Suprapubic skin (tissue), 4 donors: ENCODE measurements at regions not wholly inside any gene's neighbourhood (a gene's known extent, or its start where the extent isn't known, plus 50 kb on each side); places are given as distances from the start of the nearest gene placed in this dataset.

Experiments
- CTCF ChIP-seq, 2 donors: fragments of 200-600 bp in 1 of 2; fragments of 450-650 bp in 1 of 2; sonication (generic) in 1 of 2; IDR thresholded peaks; one replicate each; pipeline ENCODE4 v1.5.1; 2016 to 2019; ENCODE audit warnings: antibody characterized with exemption in 2 of 2, mild to moderate bottlenecking in 1 of 2, moderate library complexity in 1 of 2
- POLR2A ChIP-seq, 2 donors: fragments of 450-650 bp; IDR thresholded peaks; one replicate each; pipeline ENCODE4 v1.6.1; 2017; ENCODE audit warnings: antibody characterized with exemption in 2 of 2, mild to moderate bottlenecking in 2 of 2, moderate library complexity in 2 of 2
- POLR2AphosphoS5 ChIP-seq, 3 donors: sonication (generic); formaldehyde crosslinking; IDR thresholded peaks; one replicate each; pipeline ENCODE4 v1.6.1; 2017; ENCODE audit warnings: antibody characterized with exemption in 3 of 3

- TF ChIP-seq CTCF (IDR thresholded peaks at IDR 0.05): no peak
- no peak for TF ChIP-seq POLR2AphosphoS5 (IDR thresholded peaks at IDR 0.05)
- TF ChIP-seq POLR2A (IDR thresholded peaks at IDR 0.05): no peak
These were observed 204.2 kb upstream of the HS6ST1 start for GRCh38 chr2:128522829-128523228.
